ENCODE measurements at regions not wholly inside any gene's neighbourhood (a gene's known extent, or its start where the extent isn't known, plus 50 kb on each side); places are given as distances from the start of the nearest gene placed in this dataset.

- no peak for DNase-seq
These were observed 59.0 kb upstream of the SHANK2 start for GRCh38 chr11:71311176-71311925.

- no peak for DNase-seq
These were observed 57.8 kb upstream of the SHANK2 start for GRCh38 chr11:71310184-71310583.

GRCh38 chr11:71309611-71310010, 57.2 kb upstream of the SHANK2 start:
- DNase-seq = no peak

GRCh38 chr11:71309181-71309580, 56.8 kb upstream of the SHANK2 start:
- no peak for DNase-seq

- DNase-seq = no peak
These were observed 55.7 kb upstream of the SHANK2 start for GRCh38 chr11:71307811-71308645.

GRCh38 chr11:71305451-71306125, 53.2 kb upstream of the SHANK2 start:
- DNase-seq = no peak

GRCh38 chr11:71305041-71305440, 52.7 kb upstream of the SHANK2 start:
- no peak for DNase-seq

GRCh38 chr11:71304491-71304890, 52.1 kb upstream of the SHANK2 start:
- DNase-seq = no peak

- no peak for DNase-seq
These were observed 51.7 kb upstream of the SHANK2 start for GRCh38 chr11:71304045-71304444.

GRCh38 chr11:71302911-71303310, 50.5 kb upstream of the SHANK2 start:
- DNase-seq = no peak

- DNase-seq = no peak
These were observed 50.1 kb upstream of the SHANK2 start for GRCh38 chr11:71302534-71302909.
